Ascending aorta (tissue), 2 donors: ENCODE measurements at regions not wholly inside any gene's neighbourhood (a gene's known extent, or its start where the extent isn't known, plus 50 kb on each side); places are given as distances from the start of the nearest gene placed in this dataset.

Source experiments
- DNase-seq, 2 donors: peaks; one replicate each; pipeline ENCODE4 v3.0.0-alpha.2; 2019; ENCODE audit warnings: low spot score in 2 of 2
- H3K27ac ChIP-seq, 2 donors: fragments of 200-600 bp; sonication (generic); one replicate each; pipeline ENCODE4 v1.5.1; 2016 to 2017; ENCODE audit warnings: mild to moderate bottlenecking in 1 of 2
- H3K27me3 ChIP-seq: fragments of 200-600 bp; sonication (generic); one replicate; pipeline ENCODE4 v1.5.1; 2017
- H3K36me3 ChIP-seq, 2 donors: fragments of 200-600 bp; sonication (generic); one replicate each; pipeline ENCODE4 v1.5.1; 2016
- H3K4me1 ChIP-seq, 2 donors: fragments of 200-600 bp; sonication (generic); one replicate each; pipeline ENCODE4 v1.5.1; 2016 to 2017; ENCODE audit warnings: mild to moderate bottlenecking in 1 of 2
- H3K4me3 ChIP-seq, 2 donors: fragments of 200-600 bp; sonication (generic); one replicate each; pipeline ENCODE4 v1.5.1; 2016 to 2017; ENCODE audit warnings: mild to moderate bottlenecking in 1 of 2
- H3K9me3 ChIP-seq, 2 donors: fragments of 200-600 bp; sonication (generic); one replicate each; pipeline ENCODE4 v1.5.1; 2016
- intact Hi-C: fragments of 100-400 bp; cut with DNase I; formaldehyde crosslinking; loops from one replicate; pipeline ENCODE4 v1.15.1; 2023
- TF ChIP-seq, protein P1 (sequence below), 3 experiments: fragments of 200-600 bp in 2 of 3; fragments of 450-650 bp in 1 of 3; sonication (generic) in 2 of 3; IDR thresholded peaks; one replicate each; pipeline ENCODE4 v1.5.1; 2016 to 2019; ENCODE audit warnings: antibody characterized with exemption in 3 of 3, mild to moderate bottlenecking in 1 of 3, moderate library complexity in 1 of 3

DNA sequence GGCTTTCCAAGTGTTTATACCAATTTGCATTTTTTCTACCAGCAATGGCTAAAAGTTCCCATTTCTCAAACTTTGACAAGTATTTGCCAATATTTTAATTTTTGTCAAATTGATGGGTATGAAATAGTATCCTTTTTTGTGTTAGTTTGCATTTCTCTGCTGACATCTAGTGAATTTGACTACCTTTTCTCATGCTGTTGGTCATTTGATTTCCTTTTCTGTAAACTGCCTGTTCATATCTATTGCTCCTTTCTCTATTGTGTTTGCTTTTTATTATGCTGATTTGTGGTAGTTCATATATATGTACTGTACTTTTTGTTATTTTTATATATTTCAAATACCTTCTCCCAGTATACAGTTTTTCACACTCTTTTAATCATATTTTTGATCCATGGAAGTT, 149.4 kb downstream of the PMAIP1 start:
- DNase-seq = no peak
- intact Hi-C loops = no loop called here
- Histone ChIP-seq H3K4me3 (no peak overlapping the region), H3K36me3 (no peaks in the 10 kb centered on the region), H3K27me3 (no peaks in the 10 kb centered on the region), H3K9me3 (no peaks in the 10 kb centered on the region), H3K27ac (no peak overlapping the region), H3K4me1 (no peaks in the 10 kb centered on the region)
- TF ChIP-seq, protein P1, sequence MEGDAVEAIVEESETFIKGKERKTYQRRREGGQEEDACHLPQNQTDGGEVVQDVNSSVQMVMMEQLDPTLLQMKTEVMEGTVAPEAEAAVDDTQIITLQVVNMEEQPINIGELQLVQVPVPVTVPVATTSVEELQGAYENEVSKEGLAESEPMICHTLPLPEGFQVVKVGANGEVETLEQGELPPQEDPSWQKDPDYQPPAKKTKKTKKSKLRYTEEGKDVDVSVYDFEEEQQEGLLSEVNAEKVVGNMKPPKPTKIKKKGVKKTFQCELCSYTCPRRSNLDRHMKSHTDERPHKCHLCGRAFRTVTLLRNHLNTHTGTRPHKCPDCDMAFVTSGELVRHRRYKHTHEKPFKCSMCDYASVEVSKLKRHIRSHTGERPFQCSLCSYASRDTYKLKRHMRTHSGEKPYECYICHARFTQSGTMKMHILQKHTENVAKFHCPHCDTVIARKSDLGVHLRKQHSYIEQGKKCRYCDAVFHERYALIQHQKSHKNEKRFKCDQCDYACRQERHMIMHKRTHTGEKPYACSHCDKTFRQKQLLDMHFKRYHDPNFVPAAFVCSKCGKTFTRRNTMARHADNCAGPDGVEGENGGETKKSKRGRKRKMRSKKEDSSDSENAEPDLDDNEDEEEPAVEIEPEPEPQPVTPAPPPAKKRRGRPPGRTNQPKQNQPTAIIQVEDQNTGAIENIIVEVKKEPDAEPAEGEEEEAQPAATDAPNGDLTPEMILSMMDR (IDR thresholded peaks at IDR 0.05) = no peak

DNA sequence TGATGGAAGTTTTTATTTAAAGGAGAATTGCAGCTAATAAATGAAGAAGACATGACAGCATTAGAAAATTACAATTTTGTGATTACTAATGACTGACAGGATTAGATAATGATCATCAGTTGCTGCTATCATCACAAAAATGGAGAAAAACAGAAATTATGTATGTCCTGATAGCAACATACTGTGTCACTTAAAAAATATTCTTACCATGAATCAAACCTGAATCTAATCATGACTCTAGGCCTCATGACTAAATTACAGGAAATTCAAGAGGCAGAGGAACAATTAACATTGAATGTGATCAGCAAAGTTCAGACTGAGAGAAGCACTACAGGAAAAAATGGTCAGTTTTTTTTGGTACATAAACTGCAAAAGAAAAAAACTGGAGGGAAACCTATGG, 147.8 kb downstream of the PMAIP1 start:
- no peaks in the 10 kb centered on the region for H3K27me3 ChIP-seq
- no peaks in the 10 kb centered on the region for H3K4me1 ChIP-seq
- no peaks in the 10 kb centered on the region for H3K36me3 ChIP-seq
- H3K4me3 ChIP-seq = no peak overlapping the region
- TF ChIP-seq, protein P1 (IDR thresholded peaks at IDR 0.05) = no peak
- no peak for DNase-seq
- H3K27ac ChIP-seq = no peak overlapping the region
- intact Hi-C loops = no loop called here
- no peaks in the 10 kb centered on the region for H3K9me3 ChIP-seq

DNA sequence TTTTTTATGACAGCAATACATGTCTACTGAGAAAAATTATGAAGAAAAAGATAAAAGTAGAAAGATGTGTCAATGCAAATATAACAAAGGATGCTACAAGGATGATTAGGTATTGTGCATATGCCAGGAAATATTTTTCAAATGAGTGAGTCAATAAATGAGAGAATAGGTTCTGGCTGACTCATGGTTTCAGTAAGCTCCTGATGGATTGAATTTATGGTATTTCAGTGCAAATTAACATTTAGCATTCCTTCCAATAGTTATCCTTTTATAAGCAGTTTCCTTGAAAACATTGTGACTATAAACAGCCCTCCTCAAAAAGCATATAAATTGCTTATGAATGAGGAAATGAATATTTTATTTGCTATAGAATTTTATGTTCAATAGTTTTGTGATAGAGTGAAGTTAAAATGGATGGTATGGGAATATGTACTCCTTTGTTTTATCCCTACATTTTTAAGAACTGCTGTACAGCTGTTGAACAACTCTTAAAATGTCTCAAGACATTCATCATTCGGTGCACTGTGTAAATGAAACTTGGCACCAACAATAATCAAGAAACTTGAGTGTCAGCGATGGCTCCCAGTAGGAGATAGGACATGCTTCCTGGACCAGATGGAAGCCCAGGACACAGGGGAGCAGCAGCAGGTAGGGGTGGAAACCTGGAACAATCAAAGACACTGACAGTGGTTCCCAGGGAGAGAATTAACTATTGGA, 144.7 kb downstream of the PMAIP1 start:
- H3K4me3 ChIP-seq = no peak overlapping the region
- intact Hi-C loops = no loop called here
- H3K9me3 ChIP-seq = no peaks in the 10 kb centered on the region
- TF ChIP-seq, protein P1 (IDR thresholded peaks at IDR 0.05) = no peak
- H3K36me3 ChIP-seq = no peaks in the 10 kb centered on the region
- no peaks in the 10 kb centered on the region for H3K4me1 ChIP-seq
- no peaks in the 10 kb centered on the region for H3K27me3 ChIP-seq
- DNase-seq = no peak
- H3K27ac ChIP-seq = no peak overlapping the region

DNA sequence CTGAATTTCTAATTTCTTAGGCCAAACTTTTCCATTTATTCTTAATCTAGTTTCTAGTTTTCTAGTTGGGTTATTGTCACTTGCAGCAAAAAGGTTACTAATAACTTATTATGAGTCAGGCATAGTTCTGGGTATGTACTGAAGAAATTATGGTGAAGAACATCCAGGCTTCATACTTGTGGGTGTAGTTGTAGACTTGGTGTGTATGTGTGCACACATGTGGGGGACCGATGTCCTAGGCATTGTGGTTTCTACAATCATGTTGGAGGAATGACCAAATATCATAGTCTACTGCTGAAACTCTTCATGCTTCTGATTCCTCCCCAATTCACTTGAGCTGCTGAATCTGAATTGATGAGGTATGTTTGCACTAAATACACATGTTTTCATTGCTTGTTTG, 141.2 kb downstream of the PMAIP1 start:
- Histone ChIP-seq H3K27ac (no peak overlapping the region), H3K4me3 (no peak overlapping the region), H3K9me3 (no peaks in the 10 kb centered on the region), H3K36me3 (no peaks in the 10 kb centered on the region), H3K4me1 (no peaks in the 10 kb centered on the region), H3K27me3 (no peaks in the 10 kb centered on the region)
- intact Hi-C loops = no loop called here
- no peak for DNase-seq
- TF ChIP-seq, protein P1 (IDR thresholded peaks at IDR 0.05) = no peak

DNA sequence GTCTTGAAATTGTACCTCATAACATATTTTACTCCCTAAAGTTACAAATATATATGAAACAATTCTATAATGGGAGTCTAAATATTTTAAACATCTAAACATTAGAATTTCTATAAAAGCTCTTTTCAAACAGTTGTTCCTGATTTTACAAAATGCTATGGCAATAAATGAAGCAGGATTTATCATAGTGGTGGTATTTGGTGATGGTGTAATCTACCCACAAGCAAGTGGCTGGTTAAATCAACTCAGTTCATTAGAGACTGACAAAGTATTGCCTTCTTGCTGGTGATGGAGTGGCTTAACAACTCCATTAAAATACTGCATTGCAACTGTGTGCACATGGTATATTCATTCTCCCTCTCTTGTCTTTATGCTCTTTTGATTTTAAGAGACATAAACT, 138.9 kb downstream of the PMAIP1 start:
- Histone ChIP-seq H3K4me1 (no peaks in the 10 kb centered on the region), H3K9me3 (no peaks in the 10 kb centered on the region), H3K4me3 (no peak overlapping the region), H3K36me3 (no peaks in the 10 kb centered on the region), H3K27ac (no peak overlapping the region), H3K27me3 (no peaks in the 10 kb centered on the region)
- TF ChIP-seq, protein P1 (IDR thresholded peaks at IDR 0.05) = no peak
- DNase-seq = no peak
- intact Hi-C loops = no loop called here

DNA sequence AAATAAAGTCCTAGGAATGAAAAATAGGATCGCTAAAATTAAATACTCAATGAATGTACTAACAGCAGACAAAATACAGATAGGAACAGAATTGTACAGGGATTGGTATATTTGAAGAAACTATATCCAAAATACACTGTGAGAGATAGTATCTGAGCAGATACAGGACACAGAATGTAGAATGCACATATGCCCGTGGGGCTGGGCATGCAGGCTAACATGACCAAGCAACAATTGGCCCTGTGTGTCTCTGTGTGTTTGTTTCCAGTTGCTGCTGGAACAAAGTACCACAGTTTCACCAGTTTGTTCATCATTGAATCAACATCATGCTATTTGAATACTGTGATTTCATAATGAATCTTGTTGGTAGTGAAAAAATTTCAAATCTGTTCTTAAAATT, 127.6 kb downstream of the PMAIP1 start:
- H3K4me1 ChIP-seq = no peaks in the 10 kb centered on the region
- no peak overlapping the region for H3K4me3 ChIP-seq
- no peaks in the 10 kb centered on the region for H3K27me3 ChIP-seq
- H3K27ac ChIP-seq = no peak overlapping the region
- H3K9me3 ChIP-seq = no peaks in the 10 kb centered on the region
- no peak for DNase-seq
- H3K36me3 ChIP-seq = no peaks in the 10 kb centered on the region
- intact Hi-C loops = no loop called here
- TF ChIP-seq, protein P1 (IDR thresholded peaks at IDR 0.05) = no peak
